MM.1S (cell line): ENCODE measurements at regions not wholly inside any gene's neighbourhood (a gene's known extent, or its start where the extent isn't known, plus 50 kb on each side); places are given as distances from the start of the nearest gene placed in this dataset.
"Not testable (repeated sequence)": the region's sequence is repeated elsewhere in the genome, so short reads cannot be mapped to it uniquely, and the experiment has no call there.

Source experiments
- DNase-seq: peaks from one replicate; pipeline ENCODE4 v3.0.0-alpha.2; 2015
- H2AFZ ChIP-seq: fragments of 300-600 bp; sonication (generic); 2 replicates; pipeline ENCODE4 v1.6.0; 2016; ENCODE audit warnings: antibody characterized with exemption, low read length
- H3F3A ChIP-seq: fragments of 300-600 bp; sonication (generic); 2 replicates; pipeline ENCODE4 v1.6.1; 2016; ENCODE audit warnings: mild to moderate bottlenecking, antibody characterized with exemption, low read length, moderate library complexity, mixed read lengths; ENCODE audit not compliant: insufficient read depth
- H3K27ac ChIP-seq: fragments of 300-600 bp; sonication (generic); 2 replicates; pipeline ENCODE4 v1.5.1; 2016; ENCODE audit warnings: mild to moderate bottlenecking, low read length
- H3K27me3 ChIP-seq: fragments of 300-600 bp; sonication (generic); replicated peaks from 2 replicates; pipeline ENCODE4 v1.6.0; 2016; ENCODE audit warnings: low read length; ENCODE audit not compliant: insufficient read depth
- H3K36me3 ChIP-seq: fragments of 300-600 bp; sonication (generic); replicated peaks from 2 replicates; pipeline ENCODE4 v1.6.1; 2016; ENCODE audit warnings: mild to moderate bottlenecking, low read length, mixed read lengths; ENCODE audit not compliant: insufficient read depth
- H3K4me1 ChIP-seq: fragments of 300-600 bp; sonication (generic); 2 replicates; pipeline ENCODE4 v1.6.1; 2016; ENCODE audit warnings: low read length, mixed read lengths
- H3K4me2 ChIP-seq: fragments of 300-600 bp; sonication (generic); 2 replicates; pipeline ENCODE4 v1.6.0; 2016; ENCODE audit warnings: low read depth, low read length
- H3K4me3 ChIP-seq: fragments of 300-600 bp; sonication (generic); 2 replicates; pipeline ENCODE4 v1.5.1; 2016; ENCODE audit warnings: low read length, mixed read lengths
- H3K79me2 ChIP-seq: fragments of 300-600 bp; sonication (generic); 2 replicates; pipeline ENCODE4 v1.6.1; 2016; ENCODE audit warnings: mixed run types, low read length, mixed read lengths
- H3K9ac ChIP-seq: fragments of 300-600 bp; sonication (generic); 2 replicates; pipeline ENCODE4 v1.6.1; 2016; ENCODE audit warnings: low read length, mixed read lengths
- H3K9me2 ChIP-seq: fragments of 300-600 bp; sonication (generic); replicated peaks from 2 replicates; pipeline ENCODE4 v1.6.1; 2016; ENCODE audit warnings: mild to moderate bottlenecking, low read length, mixed read lengths; ENCODE audit not compliant: insufficient read depth
- H3K9me3 ChIP-seq: fragments of 300-600 bp; sonication (generic); replicated peaks from 2 replicates; pipeline ENCODE4 v1.6.1; 2016; ENCODE audit warnings: mild to moderate bottlenecking, low read length, mixed read lengths; ENCODE audit not compliant: insufficient read depth
- H4K20me1 ChIP-seq: fragments of 300-600 bp; sonication (generic); 2 replicates; pipeline ENCODE4 v1.6.1; 2016; ENCODE audit warnings: mild to moderate bottlenecking, low read length, moderate library complexity, mixed read lengths; ENCODE audit not compliant: insufficient read depth
- EZH2 ChIP-seq: fragments of 300-600 bp; sonication (generic); optimal IDR thresholded peaks from 2 replicates; pipeline ENCODE3; 2017; ENCODE audit warnings: low read depth, mild to moderate bottlenecking, antibody characterized with exemption, low read length, mixed read lengths
- EZH2phosphoT487 ChIP-seq: fragments of 300-600 bp; sonication (generic); IDR thresholded peaks from 2 replicates; pipeline ENCODE4 v1.6.1; 2018; ENCODE audit warnings: antibody characterized with exemption, low read length
- TF ChIP-seq, protein P1 (sequence below): fragments of 300-600 bp; sonication (generic); IDR thresholded peaks from 2 replicates; pipeline ENCODE4 v1.5.1; 2016; ENCODE audit warnings: antibody characterized with exemption, low read length, mixed read lengths

DNA sequence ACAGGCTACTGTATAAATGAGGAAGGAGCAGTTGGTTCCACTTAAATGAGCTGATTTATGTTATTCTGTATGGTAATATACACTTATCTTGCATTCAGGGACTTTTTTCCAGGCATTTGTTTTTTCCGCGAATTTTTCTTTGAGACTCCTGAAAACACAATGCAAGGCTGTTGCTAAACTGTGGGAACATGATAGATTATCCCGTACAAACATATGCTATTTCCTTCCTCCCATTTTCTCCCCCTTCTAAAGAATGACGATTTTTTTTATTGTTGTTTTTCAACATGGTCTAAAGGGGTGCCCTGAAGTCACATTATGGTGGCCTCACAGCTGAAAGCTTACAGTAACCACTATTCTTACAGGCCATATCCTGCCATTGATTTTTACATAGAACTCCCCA, 523.9 kb upstream of the NRP1 start:
- H4K20me1 ChIP-seq: no peaks in the 10 kb centered on the region
- no peak overlapping the region for H3K4me3 ChIP-seq
- H2AFZ ChIP-seq: no peak overlapping the region
- no peaks in the 10 kb centered on the region for H3K36me3 ChIP-seq
- no peak for DNase-seq
- H3K9ac ChIP-seq: no peak overlapping the region
- no peaks in the 10 kb centered on the region for H3K4me1 ChIP-seq
- H3K4me2 ChIP-seq: no peak overlapping the region
- no peaks in the 10 kb centered on the region for H3F3A ChIP-seq
- H3K9me3 ChIP-seq: no peaks in the 10 kb centered on the region
- no peaks in the 10 kb centered on the region for H3K27me3 ChIP-seq
- TF ChIP-seq, protein P1, sequence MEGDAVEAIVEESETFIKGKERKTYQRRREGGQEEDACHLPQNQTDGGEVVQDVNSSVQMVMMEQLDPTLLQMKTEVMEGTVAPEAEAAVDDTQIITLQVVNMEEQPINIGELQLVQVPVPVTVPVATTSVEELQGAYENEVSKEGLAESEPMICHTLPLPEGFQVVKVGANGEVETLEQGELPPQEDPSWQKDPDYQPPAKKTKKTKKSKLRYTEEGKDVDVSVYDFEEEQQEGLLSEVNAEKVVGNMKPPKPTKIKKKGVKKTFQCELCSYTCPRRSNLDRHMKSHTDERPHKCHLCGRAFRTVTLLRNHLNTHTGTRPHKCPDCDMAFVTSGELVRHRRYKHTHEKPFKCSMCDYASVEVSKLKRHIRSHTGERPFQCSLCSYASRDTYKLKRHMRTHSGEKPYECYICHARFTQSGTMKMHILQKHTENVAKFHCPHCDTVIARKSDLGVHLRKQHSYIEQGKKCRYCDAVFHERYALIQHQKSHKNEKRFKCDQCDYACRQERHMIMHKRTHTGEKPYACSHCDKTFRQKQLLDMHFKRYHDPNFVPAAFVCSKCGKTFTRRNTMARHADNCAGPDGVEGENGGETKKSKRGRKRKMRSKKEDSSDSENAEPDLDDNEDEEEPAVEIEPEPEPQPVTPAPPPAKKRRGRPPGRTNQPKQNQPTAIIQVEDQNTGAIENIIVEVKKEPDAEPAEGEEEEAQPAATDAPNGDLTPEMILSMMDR: no peak
- TF ChIP-seq EZH2phosphoT487: no peak
- no peak for TF ChIP-seq EZH2
- H3K27ac ChIP-seq: no peak overlapping the region
- no peaks in the 10 kb centered on the region for H3K79me2 ChIP-seq
- no peaks in the 10 kb centered on the region for H3K9me2 ChIP-seq

DNA sequence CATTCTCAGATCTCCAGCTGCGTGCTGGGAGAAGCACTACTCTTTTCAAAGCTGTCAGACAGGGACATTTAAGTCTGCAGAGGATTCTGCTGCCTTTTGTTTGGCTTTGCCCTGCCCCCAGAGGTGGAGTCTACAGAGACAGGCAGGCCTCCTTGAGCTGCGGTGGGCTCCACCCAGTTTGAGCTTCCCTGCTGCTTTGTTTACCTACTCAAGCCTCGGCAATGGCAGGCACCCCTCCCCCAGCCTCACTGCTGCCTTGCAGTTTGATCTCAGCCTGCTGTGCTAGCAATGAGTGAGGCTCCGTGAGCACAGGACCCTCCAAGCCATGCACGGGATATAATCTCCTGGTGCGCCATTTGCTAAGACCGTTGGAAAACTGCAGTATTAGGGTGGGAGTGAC, 518.8 kb upstream of the NRP1 start:
- H2AFZ ChIP-seq, H3K27ac ChIP-seq, H3K27me3 ChIP-seq, H3F3A ChIP-seq, H3K36me3 ChIP-seq, H3K79me2 ChIP-seq, H3K4me1 ChIP-seq, H3K9ac ChIP-seq, H3K4me3 ChIP-seq, H3K9me3 ChIP-seq, H4K20me1 ChIP-seq, H3K4me2 ChIP-seq, DNase-seq, H3K9me2 ChIP-seq: not testable (repeated sequence)

DNA sequence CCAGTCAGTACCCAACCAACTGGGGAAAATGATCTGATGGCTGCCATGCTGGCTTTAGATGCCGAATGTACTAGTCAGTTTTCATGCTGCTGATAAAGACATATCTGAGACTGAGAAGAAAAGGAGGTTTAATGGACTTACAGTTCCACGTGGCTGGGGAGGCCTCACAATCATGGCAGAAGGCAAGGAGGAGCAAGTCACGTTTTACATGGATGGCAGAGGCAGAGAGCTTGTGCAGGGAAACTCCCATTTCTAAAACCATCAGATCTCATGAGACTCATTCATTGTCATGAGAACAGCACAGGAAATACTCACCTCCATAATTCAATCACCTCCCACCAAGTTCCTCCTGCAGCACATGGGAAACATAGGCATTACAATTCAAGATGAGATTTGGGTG, 508.9 kb upstream of the NRP1 start:
- Histone ChIP-seq H4K20me1 (no peaks in the 10 kb centered on the region), H3K4me3 (no peak overlapping the region), H3K4me2 (no peak overlapping the region), H3K27me3 (no peaks in the 10 kb centered on the region), H3K9me3 (no peaks in the 10 kb centered on the region), H3K79me2 (no peaks in the 10 kb centered on the region), H2AFZ (no peak overlapping the region), H3K4me1 (no peaks in the 10 kb centered on the region), H3K9ac (no peak overlapping the region), H3K36me3 (no peaks in the 10 kb centered on the region), H3F3A (no peaks in the 10 kb centered on the region), H3K9me2 (no peaks in the 10 kb centered on the region), H3K27ac (no peak overlapping the region)
- TF ChIP-seq, protein P1: no peak
- TF ChIP-seq EZH2phosphoT487 (no peak), EZH2 (no peak)
- no peak for DNase-seq

DNA sequence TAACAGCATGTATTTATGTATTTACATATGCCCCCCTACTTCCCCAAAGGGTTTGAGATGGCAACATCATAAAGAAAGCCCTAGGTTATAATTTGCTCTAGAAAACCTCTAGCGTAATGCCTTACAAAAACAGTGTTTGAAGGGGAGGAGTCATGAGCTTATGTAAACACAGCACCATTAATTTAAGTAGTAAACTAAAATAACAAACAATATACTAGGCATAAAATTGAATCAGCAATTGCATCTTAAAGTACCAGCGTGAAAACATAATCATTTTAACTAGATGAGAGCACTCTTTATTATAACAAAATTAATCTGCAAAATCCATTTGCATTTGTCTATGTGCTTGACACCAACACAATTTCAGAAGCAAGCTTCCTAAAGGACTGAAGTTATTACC, 507.2 kb upstream of the NRP1 start:
- Histone ChIP-seq H3K4me2 (no peak overlapping the region), H3K27ac (no peak overlapping the region), H3K79me2 (no peaks in the 10 kb centered on the region), H3F3A (no peaks in the 10 kb centered on the region), H3K27me3 (no peaks in the 10 kb centered on the region), H3K4me1 (no peaks in the 10 kb centered on the region), H3K36me3 (no peaks in the 10 kb centered on the region), H3K4me3 (no peak overlapping the region), H3K9me3 (no peaks in the 10 kb centered on the region), H3K9ac (no peak overlapping the region), H3K9me2 (no peaks in the 10 kb centered on the region), H2AFZ (no peak overlapping the region), H4K20me1 (no peaks in the 10 kb centered on the region)
- TF ChIP-seq EZH2 (no peak), EZH2phosphoT487 (no peak)
- TF ChIP-seq, protein P1: no peak
- DNase-seq: no peak
